GM12892 (cell line): ENCODE measurements at regions not wholly inside any gene's neighbourhood (a gene's known extent, or its start where the extent isn't known, plus 50 kb on each side); places are given as distances from the start of the nearest gene placed in this dataset.
"Not testable (repeated sequence)": the region's sequence is repeated elsewhere in the genome, so short reads cannot be mapped to it uniquely, and the experiment has no call there.

ENCODE experiments used
- DNase-seq: peaks from one replicate; pipeline ENCODE4 v3.0.0; 2011; ENCODE audit not compliant: insufficient read length
- FAIRE-seq: peaks from 2 replicates; lab custom pipeline; 2011; peaks lifted over from hg19 to GRCh38; lab: Jason Lieb, UNC
- POLR2A ChIP-seq: IDR thresholded peaks from 2 replicates; pipeline ENCODE4 v1.6.1; 2011; ENCODE audit warnings: low read depth, low read length, control low read depth
- POLR2AphosphoS5 ChIP-seq: IDR thresholded peaks from 2 replicates; pipeline ENCODE4 v1.6.1; 2011; ENCODE audit warnings: low read depth, low read length, control low read depth
- TAF1 ChIP-seq: IDR thresholded peaks from 2 replicates; pipeline ENCODE4 v1.6.1; 2011; ENCODE audit warnings: low read depth, mild to moderate bottlenecking, control low read depth, low read length, borderline replicate concordance

- FAIRE-seq (no peak), DNase-seq (no peak)
- TF ChIP-seq POLR2AphosphoS5 = no peak
- TF ChIP-seq POLR2A = no peak
- no peak for TF ChIP-seq TAF1
These were observed 278.8 kb upstream of the CELF4 start for GRCh38 chr18:37844209-37844970.

GRCh38 chr18:37838083-37838482 lies 272.5 kb upstream of the CELF4 start:
- DNase-seq (no peak), FAIRE-seq (no peak)
- TF ChIP-seq TAF1 = no peak
- TF ChIP-seq POLR2AphosphoS5 = no peak
- TF ChIP-seq POLR2A = no peak

GRCh38 chr18:37836071-37836970 lies 270.7 kb upstream of the CELF4 start:
- no peak for TF ChIP-seq TAF1
- no peak for TF ChIP-seq POLR2AphosphoS5
- TF ChIP-seq POLR2A = no peak
- DNase-seq (no peak), FAIRE-seq (no peak)

GRCh38 chr18:37832010-37832695 lies 266.6 kb upstream of the CELF4 start:
- not testable (repeated sequence) for DNase-seq, FAIRE-seq

GRCh38 chr18:37812961-37813360 lies 247.4 kb upstream of the CELF4 start:
- TF ChIP-seq TAF1 = no peak
- no peak for TF ChIP-seq POLR2A
- no peak for TF ChIP-seq POLR2AphosphoS5
- FAIRE-seq (no peak), DNase-seq (no peak)

GRCh38 chr18:37805773-37806404 lies 240.3 kb upstream of the CELF4 start:
- DNase-seq (no peak), FAIRE-seq (no peak)
- no peak for TF ChIP-seq POLR2A
- TF ChIP-seq POLR2AphosphoS5 = no peak
- TF ChIP-seq TAF1 = no peak

- TF ChIP-seq POLR2AphosphoS5 (no peak), POLR2A (no peak)
These were observed 231.3 kb upstream of the CELF4 start for GRCh38 chr18:37796823-37797349.

GRCh38 chr18:37787452-37787851 lies 221.9 kb upstream of the CELF4 start:
- FAIRE-seq (no peak), DNase-seq (no peak)
- TF ChIP-seq POLR2AphosphoS5 (no peak), POLR2A (no peak), TAF1 (no peak)

More at GRCh38 chr18:37796823-37797349, 231.3 kb upstream of the CELF4 start:
- no peak for FAIRE-seq
- no peak for DNase-seq

GRCh38 chr18:37783771-37784170 lies 218.2 kb upstream of the CELF4 start:
- FAIRE-seq = no peak
- DNase-seq = no peak
- TF ChIP-seq TAF1 (no peak), POLR2AphosphoS5 (no peak), POLR2A (no peak)

- TF ChIP-seq POLR2AphosphoS5 (no peak), TAF1 (no peak), POLR2A (no peak)
- DNase-seq (no peak), FAIRE-seq (no peak)
These were observed 213.6 kb upstream of the CELF4 start for GRCh38 chr18:37779220-37779619.

- DNase-seq (peak; percentile 47), FAIRE-seq (no peak)
- TF ChIP-seq TAF1 = no peak
- TF ChIP-seq POLR2AphosphoS5 = no peak
- no peak for TF ChIP-seq POLR2A
These were observed 213.0 kb upstream of the CELF4 start for GRCh38 chr18:37778417-37779165.
